PC-9 (cell line): ENCODE measurements at regions not wholly inside any gene's neighbourhood (a gene's known extent, or its start where the extent isn't known, plus 50 kb on each side); places are given as distances from the start of the nearest gene placed in this dataset.

Experiments used
- BruUV-seq: library from RNA; stranded (reverse); fragments of 400-500 nt; replicated peaks from 2 replicates; lab custom pipeline; 2021; lab: Mats Ljungman, UMichigan
- CTCF ChIA-PET: fragments of 300-600 bp; sonication (Branson Sonifier 250); formaldehyde crosslinking; loops from one replicate; lab custom pipeline; 2022; ENCODE audit warnings: antibody characterized with exemption; lab: Charles Lee
- POLR2A ChIA-PET: fragments of 300-600 bp; sonication (Branson Sonifier 250); formaldehyde crosslinking; loops from one replicate; lab custom pipeline; 2022; ENCODE audit warnings: antibody characterized with exemption; ENCODE audit not compliant: unreplicated experiment; lab: Charles Lee
- DNase-seq, 2 experiments: peaks; one replicate each; pipeline versions ENCODE4 v3.0.0 to v3.0.0-alpha.2; 2015 to 2022; ENCODE audit warnings: mixed read lengths in 1 of 2
- H2AFZ ChIP-seq: fragments of 200-600 bp; sonication (generic); 2 replicates; pipeline ENCODE4 v1.8.1; 2017; ENCODE audit warnings: antibody characterized with exemption
- H3F3A ChIP-seq: fragments of 200-600 bp; sonication (generic); 2 replicates; pipeline ENCODE4 v1.8.1; 2017; ENCODE audit warnings: antibody characterized with exemption, mild to moderate bottlenecking, low read depth; ENCODE audit not compliant: insufficient read depth
- H3K27ac ChIP-seq: fragments of 200-600 bp; sonication (generic); 2 replicates; pipeline ENCODE4 v1.6.1; 2016; ENCODE audit warnings: mixed run types
- H3K27me3 ChIP-seq: fragments of 200-600 bp; sonication (generic); 2 replicates; pipeline ENCODE4 v1.6.1; 2016; ENCODE audit warnings: low read depth, mixed run types; ENCODE audit not compliant: insufficient read depth
- H3K36me3 ChIP-seq: fragments of 200-600 bp; sonication (generic); 2 replicates; pipeline ENCODE4 v1.6.1; 2016; ENCODE audit warnings: low read depth, mixed run types
- H3K4me1 ChIP-seq: fragments of 200-600 bp; sonication (generic); replicated peaks from 2 replicates; pipeline ENCODE4 v1.6.1; 2016; ENCODE audit warnings: mixed run types; ENCODE audit not compliant: insufficient read depth
- H3K4me2 ChIP-seq: fragments of 200-600 bp; sonication (generic); 2 replicates; pipeline ENCODE4 v1.6.1; 2017; ENCODE audit warnings: mixed run types
- H3K4me3 ChIP-seq: fragments of 200-600 bp; sonication (generic); 2 replicates; pipeline ENCODE4 v1.6.1; 2016; ENCODE audit warnings: mixed run types
- H3K79me2 ChIP-seq: fragments of 200-600 bp; sonication (generic); 2 replicates; pipeline ENCODE4 v1.6.1; 2017; ENCODE audit warnings: low read depth, mixed run types
- H3K9me2 ChIP-seq: fragments of 200-600 bp; sonication (generic); 2 replicates; pipeline ENCODE4 v1.8.1; 2017; ENCODE audit warnings: mild to moderate bottlenecking; ENCODE audit not compliant: insufficient read depth
- H3K9me3 ChIP-seq: fragments of 200-600 bp; sonication (generic); 2 replicates; pipeline ENCODE4 v1.8.1; 2016; ENCODE audit warnings: low read depth; ENCODE audit not compliant: insufficient read depth
- H4K20me1 ChIP-seq: fragments of 200-600 bp; sonication (generic); 2 replicates; pipeline ENCODE4 v1.8.1; 2017; ENCODE audit not compliant: insufficient read depth
- CTCF ChIP-seq: fragments of 200-600 bp; sonication (generic); conservative IDR thresholded peaks from 2 replicates; pipeline ENCODE4 v1.6.1; 2017; ENCODE audit warnings: mixed run types, antibody characterized with exemption, mild to moderate bottlenecking, moderate library complexity
- EZH2 ChIP-seq: fragments of 200-600 bp; sonication (generic); IDR thresholded peaks from 2 replicates; pipeline ENCODE4 v1.8.0; 2017; ENCODE audit warnings: antibody characterized with exemption, low read depth
- intact Hi-C: fragments of 100-400 bp; cut with micrococcal nuclease; formaldehyde crosslinking; loops from one replicate; pipeline ENCODE4 v1.10.0; 2022; ENCODE audit not compliant: unreplicated experiment

GRCh38 chr13:33445024-33445423 lies 159.5 kb upstream of the STARD13 start:
- Histone ChIP-seq H3K27ac (peak overlapping the region; percentile 50), H3K36me3 (no peaks in the 10 kb centered on the region), H3K27me3 (no peaks in the 10 kb centered on the region), H3K4me3 (no peak overlapping the region), H3F3A (peaks cover 26% of the 10 kb centered on the region), H3K79me2 (no peaks in the 10 kb centered on the region), H3K9me2 (no peaks in the 10 kb centered on the region), H2AFZ (no peak overlapping the region), H3K4me1 (peaks cover 39% of the 10 kb centered on the region), H3K4me2 (peak overlapping the region; percentile 46), H4K20me1 (no peaks in the 10 kb centered on the region), H3K9me3 (no peaks in the 10 kb centered on the region)
- TF ChIP-seq EZH2 = no peak
- no peak for TF ChIP-seq CTCF
- intact Hi-C loops = loop anchor here (10.0 kb wide), 1 partner anchor 220 kb away; no protein-coding TSS in a partner anchor
- DNase-seq = peak in 1 of 2 experiments; percentile 86
- CTCF ChIA-PET = no interaction called here
- no TSS peak for BruUV-seq
- POLR2A ChIA-PET = interaction anchor here (0.7 kb wide), 1 partner anchor 472 kb away, joined by 6 read pairs; no protein-coding TSS in a partner anchor

- Histone ChIP-seq H3K4me3 (no peak overlapping the region), H3K36me3 (no peaks in the 10 kb centered on the region), H4K20me1 (no peaks in the 10 kb centered on the region), H3K9me3 (no peaks in the 10 kb centered on the region), H3F3A (peaks cover 26% of the 10 kb centered on the region), H3K79me2 (no peaks in the 10 kb centered on the region), H3K27ac (peak overlapping the region; percentile 50), H3K4me1 (peaks cover 39% of the 10 kb centered on the region), H2AFZ (no peak overlapping the region), H3K27me3 (no peaks in the 10 kb centered on the region), H3K9me2 (no peaks in the 10 kb centered on the region), H3K4me2 (peak overlapping the region; percentile 46)
- intact Hi-C loops = loop anchor here (10.0 kb wide), 1 partner anchor 221 kb away; no protein-coding TSS in a partner anchor
- CTCF ChIA-PET = no interaction called here
- POLR2A ChIA-PET = interaction anchor here (0.7 kb wide), 1 partner anchor 473 kb away, joined by 6 read pairs; no protein-coding TSS in a partner anchor
- peak in 1 of 2 experiments; percentile 76 for DNase-seq
- TF ChIP-seq CTCF = no peak
- TF ChIP-seq EZH2 = no peak
- no TSS peak for BruUV-seq
Measured at GRCh38 chr13:33445476-33445875, 159.9 kb upstream of the STARD13 start.

- peak overlapping the region; percentile 54 for H3K27ac ChIP-seq
- DNase-seq = peak; percentile 33 to 96
- intact Hi-C loops = loop anchor here (10.0 kb wide), 1 partner anchor 222 kb away; no protein-coding TSS in a partner anchor
Measured at GRCh38 chr13:33446821-33447725, 161.5 kb upstream of the STARD13 start.

More at GRCh38 chr13:33446821-33447725, 161.5 kb upstream of the STARD13 start:
- Histone ChIP-seq H3K4me2 (peak overlapping the region; percentile 50), H3K27me3 (no peaks in the 10 kb centered on the region), H3K4me3 (no peak overlapping the region), H2AFZ (no peak overlapping the region), H3K9me2 (no peaks in the 10 kb centered on the region; the same call in 1 of the 2 replicates), H4K20me1 (no peaks in the 10 kb centered on the region), H3K9me3 (no peaks in the 10 kb centered on the region), H3K36me3 (no peaks in the 10 kb centered on the region), H3K79me2 (no peaks in the 10 kb centered on the region), H3F3A (peaks cover 26% of the 10 kb centered on the region), H3K4me1 (peaks cover 39% of the 10 kb centered on the region)
- TF ChIP-seq EZH2 (no peak), CTCF (no peak)
- no TSS peak for BruUV-seq
- CTCF ChIA-PET = no interaction called here
- POLR2A ChIA-PET = no interaction called here
